HG02973 (cell line): ENCODE measurements at regions not wholly inside any gene's neighbourhood (a gene's known extent, or its start where the extent isn't known, plus 50 kb on each side); places are given as distances from the start of the nearest gene placed in this dataset.

Experiments
- ATAC-seq: cut with Tn5 transposase; IDR thresholded peaks from one replicate; pipeline ENCODE4 v1.9.1; 2021; ENCODE audit warnings: moderate library complexity; ENCODE audit not compliant: unreplicated experiment

GRCh38 chr6:112697265-112697664 is 350.1 kb downstream of the RFPL4B start:
- no peak for ATAC-seq

- ATAC-seq = no peak
Measured at GRCh38 chr6:112701201-112701600, 354.1 kb downstream of the RFPL4B start.

GRCh38 chr6:112710710-112711109 is 363.6 kb downstream of the RFPL4B start:
- ATAC-seq = no peak

GRCh38 chr6:112713402-112713801 is 366.3 kb downstream of the RFPL4B start:
- no peak for ATAC-seq

GRCh38 chr6:112717401-112717800 is 370.3 kb downstream of the RFPL4B start:
- no peak for ATAC-seq

DNA sequence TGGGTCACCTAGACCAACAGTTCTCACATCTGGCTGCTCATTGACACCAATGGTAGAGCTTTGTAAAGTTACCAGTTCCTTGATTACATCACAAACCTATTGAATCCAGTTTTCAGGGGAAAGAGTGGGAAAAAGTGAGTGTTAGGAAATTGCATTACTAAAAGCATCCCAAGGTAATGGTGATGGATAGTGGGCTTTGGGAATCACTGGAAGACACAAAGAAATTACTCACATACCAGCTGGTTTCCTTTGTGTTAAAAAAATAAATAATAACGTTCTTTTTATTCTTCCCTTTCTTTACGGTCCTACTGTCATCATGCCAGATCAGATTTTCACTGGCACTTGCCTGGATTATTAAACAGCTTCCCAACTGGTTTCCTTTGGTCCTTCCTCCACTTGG is 370.7 kb downstream of the RFPL4B start:
- ATAC-seq = no peak

DNA sequence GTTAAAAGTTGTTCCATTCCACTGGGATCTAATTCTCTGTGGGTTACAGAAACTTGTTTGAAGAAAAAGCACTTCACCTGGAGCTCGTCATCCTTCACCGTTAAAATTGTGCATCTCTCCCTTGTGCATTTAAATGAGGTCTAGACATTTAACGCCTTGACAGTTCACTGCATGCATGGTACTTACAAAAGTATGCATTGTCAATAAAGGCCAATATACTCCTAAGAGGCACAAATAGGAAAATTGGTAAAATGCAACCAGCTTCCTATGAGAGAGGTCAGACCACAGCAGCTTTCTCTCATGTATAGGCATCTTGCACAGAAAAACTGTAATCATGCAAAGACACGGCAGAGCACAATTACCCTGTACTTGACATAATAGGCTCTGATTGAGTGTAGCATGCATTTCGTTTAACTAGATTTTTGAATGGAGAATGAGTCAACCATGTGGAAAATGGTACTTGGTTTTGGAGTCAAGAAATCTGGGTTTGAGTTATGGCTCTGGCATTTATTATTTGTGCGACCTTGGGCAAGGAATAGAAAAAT is 378.5 kb downstream of the RFPL4B start:
- ATAC-seq = no peak

DNA sequence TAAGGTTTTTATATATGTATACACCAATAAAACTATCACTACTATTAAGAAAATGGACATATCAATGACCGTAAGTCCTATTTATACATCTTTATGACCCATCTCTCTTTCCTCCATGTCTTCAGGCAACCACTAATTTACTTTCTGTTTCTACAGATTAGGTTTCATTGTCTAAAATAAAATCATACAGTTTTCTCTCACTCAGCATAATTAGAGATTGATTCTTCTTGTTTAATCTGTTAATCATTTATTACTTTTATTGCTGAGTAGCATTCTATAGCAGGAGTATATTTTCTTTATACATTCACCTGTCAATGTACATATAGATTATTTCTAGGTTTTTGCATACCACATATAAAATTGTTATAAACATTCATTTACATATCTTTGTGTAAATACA is 388.0 kb downstream of the RFPL4B start:
- no peak for ATAC-seq

DNA sequence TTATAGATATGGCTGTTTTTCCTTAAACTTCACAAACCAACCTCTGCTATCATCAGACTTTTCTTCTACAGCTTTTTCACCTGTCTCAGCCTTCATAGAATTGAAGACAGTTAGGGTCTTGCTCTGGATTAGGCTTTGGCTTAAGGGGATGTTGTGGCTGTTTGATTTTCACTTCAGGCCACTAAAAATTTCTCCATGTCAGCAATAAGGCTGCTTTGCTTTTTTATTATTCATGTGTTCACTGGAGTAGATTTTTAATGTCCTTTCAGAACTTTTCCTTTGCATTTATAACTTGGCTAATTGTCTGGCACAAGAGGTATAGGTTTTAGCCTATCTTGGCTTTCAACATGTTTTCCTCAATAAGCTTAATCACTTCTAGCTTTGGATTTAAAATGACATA is 392.6 kb downstream of the RFPL4B start:
- ATAC-seq = no peak

GRCh38 chr6:112743323-112743722 is 396.2 kb downstream of the RFPL4B start:
- ATAC-seq = no peak

GRCh38 chr6:112744827-112745226 is 397.7 kb downstream of the RFPL4B start:
- ATAC-seq = no peak

DNA sequence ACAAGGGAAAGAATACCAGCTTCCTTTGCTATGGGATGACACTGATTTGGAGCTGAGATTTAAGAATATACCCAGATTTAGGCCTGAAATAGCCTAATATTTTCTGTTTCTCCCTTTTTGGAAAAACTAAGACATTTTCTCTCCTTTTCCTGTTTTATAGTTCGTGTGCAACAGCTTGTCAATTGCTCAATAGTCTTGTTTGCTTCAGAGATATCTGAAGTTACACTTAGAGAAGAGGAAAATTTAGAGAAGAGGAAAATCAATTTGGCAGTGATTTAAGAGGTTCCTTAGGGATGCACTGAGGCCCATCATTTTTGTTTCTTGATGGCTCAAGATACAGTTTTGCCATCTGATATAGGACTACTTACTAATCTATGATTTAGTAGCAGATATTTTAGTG is 398.6 kb downstream of the RFPL4B start:
- ATAC-seq = no peak

GRCh38 chr6:112749673-112750072 is 402.5 kb downstream of the RFPL4B start:
- no peak for ATAC-seq

GRCh38 chr6:112752305-112752704 is 405.2 kb downstream of the RFPL4B start:
- no peak for ATAC-seq

DNA sequence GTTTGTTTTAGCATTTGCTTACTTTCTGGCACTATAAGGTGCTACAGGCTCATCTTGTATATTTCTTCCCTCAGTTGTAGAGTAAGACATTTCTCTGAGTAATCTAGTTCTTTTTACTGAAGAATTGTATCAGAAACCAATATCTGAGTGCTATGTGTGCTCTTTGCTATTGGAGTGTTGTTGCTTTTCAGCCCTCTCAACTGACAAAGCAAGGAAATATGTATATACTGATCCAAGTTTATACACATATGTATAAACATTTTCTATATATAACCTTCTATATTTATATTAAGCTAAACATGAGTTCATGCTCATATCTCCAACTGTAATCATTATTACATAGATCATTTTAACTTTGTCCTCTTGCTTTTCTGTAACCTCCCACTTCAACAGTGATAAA is 405.7 kb downstream of the RFPL4B start:
- ATAC-seq = no peak

DNA sequence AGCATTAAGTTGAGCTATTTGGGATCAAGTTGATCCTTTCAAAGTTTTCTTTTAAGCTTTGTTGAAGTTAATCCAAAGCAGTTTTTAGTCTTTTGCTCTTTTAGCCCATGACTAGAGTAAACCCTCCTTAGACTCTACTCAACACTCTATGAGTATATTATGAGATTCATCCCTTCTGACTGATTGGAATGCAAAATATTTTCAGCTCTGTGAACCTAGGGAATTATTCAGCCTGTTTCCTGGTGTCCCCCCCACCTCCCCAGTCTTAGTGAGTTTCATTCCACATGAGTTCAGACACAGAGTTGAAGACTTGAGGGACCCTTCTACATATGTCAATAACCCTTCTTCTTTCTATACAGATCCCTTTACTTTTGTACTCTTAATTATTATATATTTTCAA is 413.7 kb downstream of the RFPL4B start:
- no peak for ATAC-seq

GRCh38 chr6:112761740-112762139 is 414.6 kb downstream of the RFPL4B start:
- no peak for ATAC-seq

- no peak for ATAC-seq
Measured at GRCh38 chr6:112764377-112764776, 417.2 kb downstream of the RFPL4B start.

DNA sequence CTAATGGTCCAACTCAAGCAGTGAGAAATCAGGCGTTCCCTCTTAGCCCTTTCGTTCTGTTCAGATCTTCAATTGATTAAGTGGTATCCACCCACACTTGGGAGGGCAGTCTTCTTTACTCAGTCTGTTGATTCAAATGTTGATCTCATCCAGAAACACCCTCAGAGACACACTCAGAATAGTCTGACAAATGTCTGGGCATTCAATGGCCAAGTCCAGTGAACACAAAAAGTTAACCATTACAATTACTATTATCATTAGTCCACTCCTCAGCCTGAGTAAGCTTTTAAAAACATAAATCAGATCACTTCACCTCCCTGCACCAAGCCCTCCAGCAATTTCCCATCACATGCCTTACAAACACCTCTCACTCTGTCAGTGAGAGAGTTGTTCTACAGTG is 423.2 kb downstream of the RFPL4B start:
- ATAC-seq = no peak

- ATAC-seq = no peak
Measured at GRCh38 chr6:112773187-112773586, 426.1 kb downstream of the RFPL4B start.

GRCh38 chr6:112774319-112774718 is 427.2 kb downstream of the RFPL4B start:
- ATAC-seq = no peak

DNA sequence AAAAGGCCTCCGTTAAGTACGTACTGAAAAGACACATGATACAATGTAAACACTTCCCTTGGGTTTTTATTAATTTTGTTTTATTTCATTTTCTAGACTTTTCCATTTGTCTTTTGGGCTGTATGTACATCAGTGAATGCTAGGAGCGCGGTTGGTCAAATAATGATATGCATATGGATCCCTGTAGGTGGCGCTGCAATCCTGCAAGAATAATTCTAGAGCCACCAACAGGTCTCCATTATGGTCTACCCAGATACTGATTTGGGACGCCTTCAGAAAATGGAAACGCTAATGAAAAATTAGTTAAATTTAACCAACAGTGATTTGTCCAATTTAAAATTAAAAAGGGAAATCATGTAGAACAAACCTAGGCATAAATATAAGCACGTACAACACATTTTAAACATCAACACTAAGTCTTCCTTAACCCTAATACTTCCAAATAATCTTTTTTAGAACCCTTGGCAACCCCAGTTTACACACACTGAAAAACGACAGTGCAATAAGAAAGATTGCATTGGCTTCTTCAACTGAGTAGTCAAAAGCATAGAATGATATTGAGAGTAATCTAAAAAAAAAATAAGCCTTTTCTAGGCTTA is 433.5 kb downstream of the RFPL4B start:
- ATAC-seq = peak; percentile 98

DNA sequence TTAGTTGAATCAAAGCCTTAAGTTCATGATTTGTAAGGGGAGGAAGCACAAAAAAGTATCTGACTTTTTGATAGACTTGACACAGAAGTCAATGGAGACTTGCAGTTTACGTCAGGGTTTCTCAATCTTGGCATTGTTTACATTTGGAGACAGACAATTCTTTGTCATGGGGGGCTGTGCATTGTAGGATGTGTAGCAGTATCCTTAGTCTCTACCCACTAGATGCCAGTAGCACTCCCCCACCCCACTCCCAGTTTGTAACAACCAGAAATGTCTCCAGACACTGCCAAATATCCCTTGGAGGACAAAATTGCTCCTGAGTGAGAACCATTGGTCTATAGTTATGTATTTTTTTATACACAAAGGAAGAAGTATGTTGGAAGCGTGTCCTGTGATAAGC is 434.1 kb downstream of the RFPL4B start:
- no peak for ATAC-seq
